Erythroblast (primary cell): ENCODE measurements at regions not wholly inside any gene's neighbourhood (a gene's known extent, or its start where the extent isn't known, plus 50 kb on each side); places are given as distances from the start of the nearest gene placed in this dataset.

ENCODE experiments used
- GATA1 ChIP-seq: IDR thresholded peaks from 2 replicates; pipeline ENCODE4 v1.6.1; 2011; ENCODE audit warnings: low read depth, mild to moderate bottlenecking, control low read depth, low read length, moderate library complexity
- POLR2A ChIP-seq: IDR thresholded peaks from 2 replicates; pipeline ENCODE4 v1.6.1; 2011; ENCODE audit warnings: mild to moderate bottlenecking, low read length

DNA sequence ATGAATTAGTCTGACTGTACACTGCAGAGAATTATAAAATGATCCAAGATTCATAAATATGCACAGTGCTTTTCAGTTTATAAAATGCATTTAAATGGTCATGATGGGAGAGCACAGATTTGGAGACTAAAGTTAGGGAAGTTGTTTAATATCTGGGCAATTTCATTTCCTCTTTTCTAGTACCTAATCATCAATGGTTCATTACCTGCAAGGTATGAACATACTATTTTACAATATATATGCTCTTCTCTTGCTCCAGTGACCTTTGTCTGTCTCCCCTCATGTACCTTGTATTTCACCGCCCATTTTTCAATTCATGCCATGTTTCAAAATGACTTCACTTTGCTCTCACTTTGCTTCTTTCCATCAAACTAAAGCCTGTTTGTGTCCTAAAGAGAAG lies 114.5 kb downstream of the SUCNR1 start:
- TF ChIP-seq POLR2A, result no peak
- no peak for TF ChIP-seq GATA1
